ENCODE measurements at regions not wholly inside any gene's neighbourhood (a gene's known extent, or its start where the extent isn't known, plus 50 kb on each side); places are given as distances from the start of the nearest gene placed in this dataset.

DNA sequence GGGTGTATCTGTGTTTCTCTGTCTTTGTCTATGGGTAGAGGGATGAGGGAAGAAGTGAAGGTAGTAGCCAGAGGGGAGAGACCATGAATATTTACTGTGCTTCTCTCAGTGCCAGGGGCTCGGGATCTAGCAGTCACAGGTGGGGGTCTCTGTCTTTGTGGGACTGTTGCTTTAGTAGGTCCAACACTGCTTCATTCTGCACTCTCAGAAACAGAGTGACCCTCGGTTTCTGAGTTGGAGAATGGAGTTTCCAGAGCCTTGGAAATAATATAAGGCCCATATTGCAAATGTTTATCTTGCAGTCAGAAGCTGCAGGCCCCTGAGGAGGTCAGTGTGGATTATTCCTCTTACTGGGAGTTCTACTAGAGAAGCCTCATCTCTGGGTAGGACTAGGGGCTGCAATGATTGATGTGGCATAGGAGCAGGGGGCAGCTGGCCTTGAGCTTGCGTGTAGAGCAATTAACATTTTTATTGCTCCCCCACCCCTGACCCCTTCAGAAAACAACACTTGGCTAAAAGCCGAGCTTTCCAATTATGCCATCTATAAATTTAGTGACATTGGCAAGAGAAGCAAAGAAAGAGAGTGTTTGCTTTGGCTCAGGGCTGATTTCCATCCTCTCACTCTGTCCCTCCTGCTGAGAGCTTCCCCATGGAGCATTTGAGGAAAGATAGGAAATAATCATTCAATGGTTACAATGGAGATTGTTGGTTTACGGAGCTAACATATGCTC lies 55.0 kb upstream of the TRPC7 start:
- Histone ChIP-seq H3K27ac (no peak overlapping the region), H3K4me3 (no peak overlapping the region), H3K9me3 (no peaks in the 10 kb centered on the region), H3K36me3 (no peaks in the 10 kb centered on the region), H3K4me1 (no peaks in the 10 kb centered on the region), H3K27me3 (no peaks in the 10 kb centered on the region)
- DNase-seq (ENCODE audit: low spot score in 2 of 2) = no peak
- 56% methylated on average over 5 of the region's 5 CpGs for WGBS
- TF ChIP-seq, protein P1, sequence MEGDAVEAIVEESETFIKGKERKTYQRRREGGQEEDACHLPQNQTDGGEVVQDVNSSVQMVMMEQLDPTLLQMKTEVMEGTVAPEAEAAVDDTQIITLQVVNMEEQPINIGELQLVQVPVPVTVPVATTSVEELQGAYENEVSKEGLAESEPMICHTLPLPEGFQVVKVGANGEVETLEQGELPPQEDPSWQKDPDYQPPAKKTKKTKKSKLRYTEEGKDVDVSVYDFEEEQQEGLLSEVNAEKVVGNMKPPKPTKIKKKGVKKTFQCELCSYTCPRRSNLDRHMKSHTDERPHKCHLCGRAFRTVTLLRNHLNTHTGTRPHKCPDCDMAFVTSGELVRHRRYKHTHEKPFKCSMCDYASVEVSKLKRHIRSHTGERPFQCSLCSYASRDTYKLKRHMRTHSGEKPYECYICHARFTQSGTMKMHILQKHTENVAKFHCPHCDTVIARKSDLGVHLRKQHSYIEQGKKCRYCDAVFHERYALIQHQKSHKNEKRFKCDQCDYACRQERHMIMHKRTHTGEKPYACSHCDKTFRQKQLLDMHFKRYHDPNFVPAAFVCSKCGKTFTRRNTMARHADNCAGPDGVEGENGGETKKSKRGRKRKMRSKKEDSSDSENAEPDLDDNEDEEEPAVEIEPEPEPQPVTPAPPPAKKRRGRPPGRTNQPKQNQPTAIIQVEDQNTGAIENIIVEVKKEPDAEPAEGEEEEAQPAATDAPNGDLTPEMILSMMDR (IDR thresholded peaks at IDR 0.05) = no peak
- no peak for TF ChIP-seq EP300 (IDR thresholded peaks at IDR 0.05)
- TF ChIP-seq POLR2AphosphoS5 (IDR thresholded peaks at IDR 0.05) = no peak
- TF ChIP-seq POLR2A (IDR thresholded peaks at IDR 0.05) = no peak

DNA sequence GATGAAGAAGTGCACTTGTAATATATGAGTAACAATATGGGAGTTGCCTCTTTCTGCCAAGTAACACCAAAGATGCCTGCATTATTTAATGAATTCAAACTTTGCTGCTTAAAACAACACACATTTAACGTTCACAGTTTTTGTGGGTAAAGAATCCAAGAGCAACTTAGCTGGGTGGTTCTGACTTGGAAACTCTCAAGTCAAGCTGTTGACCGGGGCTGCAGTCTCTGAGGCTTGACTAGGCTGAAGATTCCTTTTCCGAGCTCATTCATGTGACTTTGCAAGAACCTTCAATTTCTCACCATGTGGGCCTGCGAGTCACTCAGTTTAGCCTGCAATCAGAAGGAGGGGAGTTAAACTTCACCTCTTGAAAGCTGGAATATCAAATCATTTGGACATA lies 53.0 kb upstream of the TRPC7 start:
- 79% methylated on average over 4 of the region's 4 CpGs for WGBS
- Histone ChIP-seq H3K36me3 (no peaks in the 10 kb centered on the region), H3K9me3 (no peaks in the 10 kb centered on the region), H3K27me3 (no peaks in the 10 kb centered on the region), H3K4me3 (no peak overlapping the region), H3K4me1 (no peaks in the 10 kb centered on the region), H3K27ac (no peak overlapping the region)
- TF ChIP-seq EP300 (IDR thresholded peaks at IDR 0.05) (no peak), POLR2AphosphoS5 (IDR thresholded peaks at IDR 0.05) (no peak), POLR2A (IDR thresholded peaks at IDR 0.05) (no peak)
- TF ChIP-seq, protein P1 (IDR thresholded peaks at IDR 0.05) = no peak
- DNase-seq (ENCODE audit: low spot score in 2 of 2) = no peak
